ENCODE measurements at regions not wholly inside any gene's neighbourhood (a gene's known extent, or its start where the extent isn't known, plus 50 kb on each side); places are given as distances from the start of the nearest gene placed in this dataset.

DNA sequence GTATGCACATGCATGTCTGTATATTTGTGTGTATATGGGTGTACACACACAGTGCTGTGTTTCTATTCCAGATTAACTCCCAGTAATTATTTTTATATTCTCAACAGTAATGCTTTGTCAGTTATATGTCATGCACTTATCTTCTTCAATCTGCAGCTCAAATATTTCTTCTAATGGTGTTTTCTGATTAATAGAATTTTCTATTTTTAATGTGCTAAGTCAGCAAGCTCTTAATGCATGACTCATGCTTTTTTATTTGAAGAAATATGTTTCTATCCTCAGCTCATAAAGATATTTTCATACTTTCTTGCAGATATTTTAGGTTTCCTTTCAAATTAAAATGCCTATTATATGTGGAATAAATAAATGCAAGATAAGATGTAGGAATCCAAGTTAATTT, 59.7 kb upstream of the TMEM18 start:
- no peak for DNase-seq (ENCODE audit: low read depth)
- TF ChIP-seq POLR2A (IDR thresholded peaks at IDR 0.05; ENCODE audit: extremely low read depth, insufficient read length) = no peak
- TF ChIP-seq, protein P1, sequence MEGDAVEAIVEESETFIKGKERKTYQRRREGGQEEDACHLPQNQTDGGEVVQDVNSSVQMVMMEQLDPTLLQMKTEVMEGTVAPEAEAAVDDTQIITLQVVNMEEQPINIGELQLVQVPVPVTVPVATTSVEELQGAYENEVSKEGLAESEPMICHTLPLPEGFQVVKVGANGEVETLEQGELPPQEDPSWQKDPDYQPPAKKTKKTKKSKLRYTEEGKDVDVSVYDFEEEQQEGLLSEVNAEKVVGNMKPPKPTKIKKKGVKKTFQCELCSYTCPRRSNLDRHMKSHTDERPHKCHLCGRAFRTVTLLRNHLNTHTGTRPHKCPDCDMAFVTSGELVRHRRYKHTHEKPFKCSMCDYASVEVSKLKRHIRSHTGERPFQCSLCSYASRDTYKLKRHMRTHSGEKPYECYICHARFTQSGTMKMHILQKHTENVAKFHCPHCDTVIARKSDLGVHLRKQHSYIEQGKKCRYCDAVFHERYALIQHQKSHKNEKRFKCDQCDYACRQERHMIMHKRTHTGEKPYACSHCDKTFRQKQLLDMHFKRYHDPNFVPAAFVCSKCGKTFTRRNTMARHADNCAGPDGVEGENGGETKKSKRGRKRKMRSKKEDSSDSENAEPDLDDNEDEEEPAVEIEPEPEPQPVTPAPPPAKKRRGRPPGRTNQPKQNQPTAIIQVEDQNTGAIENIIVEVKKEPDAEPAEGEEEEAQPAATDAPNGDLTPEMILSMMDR (IDR thresholded peaks at IDR 0.05; ENCODE audit: low read depth, low read length) = no peak
- H3K4me3 ChIP-seq (ENCODE audit: low read depth, low read length) = no peak overlapping the region

DNA sequence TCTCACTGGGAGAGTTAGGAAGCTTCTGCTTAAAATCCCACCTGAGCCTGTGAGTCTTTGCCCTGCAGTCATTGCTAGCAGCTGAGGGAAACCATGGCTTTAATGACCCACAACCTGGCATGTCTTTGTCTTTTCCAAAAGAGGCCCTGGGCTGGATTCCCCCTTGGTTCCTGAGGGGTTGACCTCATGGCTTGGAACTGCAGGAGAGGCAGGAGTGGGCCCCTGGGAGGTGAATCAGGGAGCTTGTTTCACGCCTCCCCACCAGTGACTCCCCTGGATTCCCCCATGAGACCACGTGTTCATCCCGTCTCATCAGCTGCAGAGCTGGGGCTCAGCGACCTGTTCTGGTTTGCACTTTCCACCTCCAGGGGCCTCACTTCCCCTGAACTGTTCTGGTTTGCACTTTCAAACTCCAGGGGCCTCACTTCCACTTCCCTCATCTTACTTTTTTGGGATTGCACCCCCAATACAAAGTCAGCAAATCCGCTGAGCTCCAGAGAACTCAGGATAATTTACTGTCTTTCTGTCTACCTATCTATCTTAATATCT, 58.5 kb upstream of the TMEM18 start:
- H3K4me3 ChIP-seq (ENCODE audit: low read depth, low read length) = no peak overlapping the region
- TF ChIP-seq, protein P2, sequence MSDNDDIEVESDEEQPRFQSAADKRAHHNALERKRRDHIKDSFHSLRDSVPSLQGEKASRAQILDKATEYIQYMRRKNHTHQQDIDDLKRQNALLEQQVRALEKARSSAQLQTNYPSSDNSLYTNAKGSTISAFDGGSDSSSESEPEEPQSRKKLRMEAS (IDR thresholded peaks at IDR 0.05; ENCODE audit: low read depth, low read length) = peak; percentile 39; the same call in 1 of the 2 replicates
- no peak for TF ChIP-seq MYC (IDR thresholded peaks at IDR 0.05; ENCODE audit: low read depth, low read length)
- TF ChIP-seq, protein P1 (IDR thresholded peaks at IDR 0.05; ENCODE audit: low read depth, low read length) = no peak
- no peak for DNase-seq (ENCODE audit: low read depth)

DNA sequence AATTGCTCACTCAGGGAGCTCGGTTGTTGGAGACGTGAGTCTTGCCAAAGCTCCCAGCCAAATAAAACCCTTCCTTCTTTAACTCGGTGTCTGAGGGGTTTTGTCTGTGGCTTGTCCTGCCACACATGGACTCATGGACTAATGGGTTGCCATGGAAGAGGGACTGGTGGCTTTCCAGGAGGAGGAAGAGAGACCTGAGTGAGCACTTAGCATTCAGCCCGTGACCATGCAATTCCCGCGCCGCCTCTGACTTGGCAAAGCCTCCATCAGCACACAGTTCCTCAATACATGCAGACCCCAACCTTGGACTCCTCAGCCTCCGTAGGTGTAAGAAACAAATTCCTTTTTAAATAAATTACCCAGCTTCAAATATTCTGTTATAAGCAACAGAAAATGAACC, 57.3 kb upstream of the TMEM18 start:
- H3K4me3 ChIP-seq (ENCODE audit: low read depth, low read length) = no peak overlapping the region
- no peak for DNase-seq (ENCODE audit: low read depth)
- TF ChIP-seq POLR2A (IDR thresholded peaks at IDR 0.05; ENCODE audit: extremely low read depth, insufficient read length) (no peak), MYC (IDR thresholded peaks at IDR 0.05; ENCODE audit: low read depth, low read length) (no peak)
- TF ChIP-seq, protein P1 (IDR thresholded peaks at IDR 0.05; ENCODE audit: low read depth, low read length) = no peak
- TF ChIP-seq, protein P2 (IDR thresholded peaks at IDR 0.05; ENCODE audit: low read depth, low read length) = no peak

DNA sequence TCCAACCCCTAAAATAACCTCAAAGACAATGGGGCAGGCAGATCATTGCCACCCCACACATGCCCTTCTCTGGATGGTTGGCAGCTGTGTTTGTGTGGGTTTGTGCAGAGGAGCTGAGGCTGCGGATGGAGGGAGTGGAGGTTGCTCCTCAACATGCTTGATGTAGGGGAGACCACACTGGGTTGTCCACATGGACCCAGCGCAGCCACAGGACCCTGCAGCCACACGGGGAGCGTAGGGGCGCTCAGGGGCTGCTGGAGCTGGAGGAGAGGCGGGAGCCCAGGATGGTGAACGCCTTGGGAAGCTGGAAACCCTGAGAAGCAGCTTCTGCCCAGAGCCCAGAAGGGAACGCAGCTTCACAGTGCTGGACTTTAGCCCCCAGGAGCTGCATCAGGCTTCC, 56.3 kb upstream of the TMEM18 start:
- TF ChIP-seq, protein P2 (IDR thresholded peaks at IDR 0.05; ENCODE audit: low read depth, low read length) = no peak
- TF ChIP-seq, protein P1 (IDR thresholded peaks at IDR 0.05; ENCODE audit: low read depth, low read length) = no peak
- TF ChIP-seq POLR2A (IDR thresholded peaks at IDR 0.05; ENCODE audit: extremely low read depth, insufficient read length) = no peak
- no peak for TF ChIP-seq MYC (IDR thresholded peaks at IDR 0.05; ENCODE audit: low read depth, low read length)
- H3K4me3 ChIP-seq (ENCODE audit: low read depth, low read length) = no peak overlapping the region
- DNase-seq (ENCODE audit: low read depth) = no peak

DNA sequence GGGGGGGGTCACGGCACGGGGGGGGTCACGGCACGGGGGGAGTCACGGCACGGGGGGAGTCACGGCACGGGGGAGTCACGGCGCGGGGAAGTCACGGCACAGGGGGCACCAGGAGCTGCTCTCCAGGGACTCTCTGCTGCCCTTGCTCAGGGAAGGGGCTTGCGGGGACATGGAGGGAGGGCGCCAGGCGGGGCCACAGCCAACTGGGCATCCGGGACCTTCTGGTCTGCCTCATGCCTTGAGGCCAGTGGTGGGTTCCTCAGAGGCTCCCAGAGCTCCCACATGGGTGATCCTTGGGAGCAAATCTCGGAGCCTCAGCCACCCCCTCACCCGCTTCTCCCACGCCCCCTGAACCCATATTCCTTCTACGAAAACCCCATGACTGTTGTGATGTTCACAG, 55.8 kb upstream of the TMEM18 start:
- no peak for TF ChIP-seq POLR2A (IDR thresholded peaks at IDR 0.05; ENCODE audit: extremely low read depth, insufficient read length)
- H3K4me3 ChIP-seq (ENCODE audit: low read depth, low read length) = no peak overlapping the region
- no peak for DNase-seq (ENCODE audit: low read depth)

DNA sequence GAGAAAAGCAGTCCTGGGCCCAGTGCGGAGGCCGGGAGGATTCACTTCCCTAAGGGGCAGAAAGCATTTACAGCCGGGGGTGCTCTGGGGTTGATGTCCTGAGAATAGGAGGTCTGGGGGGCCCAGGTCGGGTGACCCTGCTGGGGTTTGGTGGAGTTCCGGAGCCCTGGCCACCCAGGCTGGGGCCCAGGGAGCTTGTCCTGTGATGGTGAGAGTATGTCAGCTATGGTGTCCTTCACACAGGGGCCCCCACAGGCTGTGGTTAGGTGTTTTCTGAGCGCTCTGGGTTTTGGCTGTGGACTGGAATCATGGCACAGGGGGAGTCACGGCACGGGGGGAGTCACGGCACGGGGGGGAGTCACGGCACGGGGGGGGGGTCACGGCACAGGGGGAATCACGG, 54.5 kb upstream of the TMEM18 start:
- TF ChIP-seq POLR2A (IDR thresholded peaks at IDR 0.05; ENCODE audit: extremely low read depth, insufficient read length) (no peak), MYC (IDR thresholded peaks at IDR 0.05; ENCODE audit: low read depth, low read length) (no peak)
- TF ChIP-seq, protein P1 (IDR thresholded peaks at IDR 0.05; ENCODE audit: low read depth, low read length) = no peak
- TF ChIP-seq, protein P2 (IDR thresholded peaks at IDR 0.05; ENCODE audit: low read depth, low read length) = no peak
- no peak for DNase-seq (ENCODE audit: low read depth)
- no peak overlapping the region for H3K4me3 ChIP-seq (ENCODE audit: low read depth, low read length)

Measured in NB4 (cell line).